PFSK-1 (cell line): ENCODE measurements at regions not wholly inside any gene's neighbourhood (a gene's known extent, or its start where the extent isn't known, plus 50 kb on each side); places are given as distances from the start of the nearest gene placed in this dataset.

ENCODE experiments used
- POLR2AphosphoS5 ChIP-seq: IDR thresholded peaks from 2 replicates; pipeline ENCODE4 v1.6.1; 2012; ENCODE audit warnings: low read depth, mild to moderate bottlenecking, control low read depth, low read length, moderate library complexity
- REST ChIP-seq, 2 experiments: IDR thresholded peaks; 2 replicates each; pipeline versions ENCODE4 v1.6.1 to v1.8.0; 2011 to 2012; ENCODE audit warnings: low read depth in 2 of 2, low read length in 2 of 2, control low read depth in 1 of 2, inconsistent platforms in 1 of 2, mild to moderate bottlenecking in 1 of 2, moderate library complexity in 1 of 2; ENCODE audit not compliant: insufficient read depth in 1 of 2
- TAF1 ChIP-seq: IDR thresholded peaks from 2 replicates; pipeline ENCODE4 v1.6.1; 2012; ENCODE audit warnings: low read length, control low read depth, borderline replicate concordance; ENCODE audit not compliant: insufficient read depth

- TF ChIP-seq POLR2AphosphoS5 = no peak
- TF ChIP-seq REST (IDR thresholded peaks at IDR 0.05; ENCODE audit: insufficient read depth in 1 of 2, low read depth in 2 of 2, low read length in 2 of 2) = no peak
- no peak for TF ChIP-seq TAF1
Measured at GRCh38 chr5:2688586-2688985, 62.9 kb downstream of the IRX2 start.
